Activated CD4-positive, alpha-beta T cell treated with anti-CD3 and anti-CD28 coated beads, Interleukin-2, Interleukin-4, amounts not matched to agents 100 ng/mL and 50 ng/mL, durations not matched to agents 16 hours and 8 hours (primary cell): ENCODE measurements at regions not wholly inside any gene's neighbourhood (a gene's known extent, or its start where the extent isn't known, plus 50 kb on each side); places are given as distances from the start of the nearest gene placed in this dataset.
"Not testable (repeated sequence)": the region's sequence is repeated elsewhere in the genome, so short reads cannot be mapped to it uniquely, and the experiment has no call there.

ENCODE experiments used
- DNase-seq: peaks from one replicate; pipeline ENCODE4 v3.0.0-alpha.2; 2020; ENCODE audit warnings: low spot score

GRCh38 chr11:38721586-38722315 is 2123.7 kb upstream of the RAG2 start:
- no peak for DNase-seq

- no peak for DNase-seq
Measured at GRCh38 chr11:38718659-38719058, 2120.6 kb upstream of the RAG2 start.

GRCh38 chr11:38718049-38718448 is 2120.0 kb upstream of the RAG2 start:
- no peak for DNase-seq

GRCh38 chr11:38711110-38711509 is 2113.1 kb upstream of the RAG2 start:
- DNase-seq = no peak

GRCh38 chr11:38710262-38710661 is 2112.2 kb upstream of the RAG2 start:
- no peak for DNase-seq

GRCh38 chr11:38700111-38700510 is 2102.1 kb upstream of the RAG2 start:
- no peak for DNase-seq

- no peak for DNase-seq
Measured at GRCh38 chr11:38693306-38693705, 2095.3 kb upstream of the RAG2 start.

GRCh38 chr11:38690211-38690610 is 2092.2 kb upstream of the RAG2 start:
- not testable (repeated sequence) for DNase-seq

GRCh38 chr11:38687008-38687407 is 2089.0 kb upstream of the RAG2 start:
- no peak for DNase-seq

GRCh38 chr11:38683484-38683883 is 2085.4 kb upstream of the RAG2 start:
- no peak for DNase-seq

- no peak for DNase-seq
Measured at GRCh38 chr11:38680746-38681145, 2082.7 kb upstream of the RAG2 start.

GRCh38 chr11:38680166-38680565 is 2082.1 kb upstream of the RAG2 start:
- DNase-seq = no peak

- no peak for DNase-seq
Measured at GRCh38 chr11:38672445-38672844, 2074.4 kb upstream of the RAG2 start.

GRCh38 chr11:38667359-38667758 is 2069.3 kb upstream of the RAG2 start:
- DNase-seq = no peak

- DNase-seq = no peak
Measured at GRCh38 chr11:38648604-38649003, 2050.6 kb upstream of the RAG2 start.

GRCh38 chr11:38646382-38646781 is 2048.3 kb upstream of the RAG2 start:
- DNase-seq = no peak

GRCh38 chr11:38640854-38641253 is 2042.8 kb upstream of the RAG2 start:
- no peak for DNase-seq

GRCh38 chr11:38612701-38613100 is 2014.7 kb upstream of the RAG2 start:
- no peak for DNase-seq

GRCh38 chr11:38601371-38601770 is 2003.3 kb upstream of the RAG2 start:
- not testable (repeated sequence) for DNase-seq

GRCh38 chr11:38598418-38598817 is 2000.4 kb upstream of the RAG2 start:
- DNase-seq = no peak

GRCh38 chr11:38595359-38596016 is 1997.5 kb upstream of the RAG2 start:
- DNase-seq = not testable (repeated sequence)

GRCh38 chr11:38594895-38595294 is 1996.9 kb upstream of the RAG2 start:
- DNase-seq = no peak

GRCh38 chr11:38593649-38594048 is 1995.6 kb upstream of the RAG2 start:
- no peak for DNase-seq

GRCh38 chr11:38582756-38583155 is 1984.7 kb upstream of the RAG2 start:
- DNase-seq = no peak
